Central memory CD8-positive, alpha-beta T cell (primary cell): ENCODE measurements at regions not wholly inside any gene's neighbourhood (a gene's known extent, or its start where the extent isn't known, plus 50 kb on each side); places are given as distances from the start of the nearest gene placed in this dataset.

Source experiments
- ATAC-seq: fragments of 150-1000 bp; cut with Tn5 transposase; replicated peaks from 2 replicates; pipeline ENCODE4 v1.10.0; 2022; ENCODE audit warnings: mild to moderate bottlenecking, moderate FRiP score, moderate number of reproducible peaks; ENCODE audit not compliant: poor library complexity, severe bottlenecking; ENCODE audit errors: extremely low read depth
- DNase-seq, 2 donors: peaks; one replicate each; pipeline ENCODE4 v3.0.0; 2021; ENCODE audit warnings: low spot score in 2 of 2
- H3K27ac Mint-ChIP-seq: one replicate; pipeline ENCODE4 v1.8.0; 2022; ENCODE audit warnings: low read depth, mild to moderate bottlenecking, moderate library complexity, mixed read lengths
- H3K27me3 Mint-ChIP-seq: one replicate; pipeline ENCODE4 v1.8.0; 2022; ENCODE audit warnings: mixed read lengths
- H3K36me3 Mint-ChIP-seq: one replicate; pipeline ENCODE4 v1.8.0; 2022; ENCODE audit warnings: mild to moderate bottlenecking, moderate library complexity, mixed read lengths; ENCODE audit not compliant: insufficient read depth
- H3K4me1 Mint-ChIP-seq: one replicate; pipeline ENCODE4 v1.8.0; 2022; ENCODE audit warnings: mixed read lengths
- H3K4me3 Mint-ChIP-seq: one replicate; pipeline ENCODE4 v1.8.0; 2022; ENCODE audit warnings: mild to moderate bottlenecking, moderate library complexity, mixed read lengths
- H3K9me3 Mint-ChIP-seq: one replicate; pipeline ENCODE4 v1.8.0; 2022; ENCODE audit warnings: mixed read lengths

DNA sequence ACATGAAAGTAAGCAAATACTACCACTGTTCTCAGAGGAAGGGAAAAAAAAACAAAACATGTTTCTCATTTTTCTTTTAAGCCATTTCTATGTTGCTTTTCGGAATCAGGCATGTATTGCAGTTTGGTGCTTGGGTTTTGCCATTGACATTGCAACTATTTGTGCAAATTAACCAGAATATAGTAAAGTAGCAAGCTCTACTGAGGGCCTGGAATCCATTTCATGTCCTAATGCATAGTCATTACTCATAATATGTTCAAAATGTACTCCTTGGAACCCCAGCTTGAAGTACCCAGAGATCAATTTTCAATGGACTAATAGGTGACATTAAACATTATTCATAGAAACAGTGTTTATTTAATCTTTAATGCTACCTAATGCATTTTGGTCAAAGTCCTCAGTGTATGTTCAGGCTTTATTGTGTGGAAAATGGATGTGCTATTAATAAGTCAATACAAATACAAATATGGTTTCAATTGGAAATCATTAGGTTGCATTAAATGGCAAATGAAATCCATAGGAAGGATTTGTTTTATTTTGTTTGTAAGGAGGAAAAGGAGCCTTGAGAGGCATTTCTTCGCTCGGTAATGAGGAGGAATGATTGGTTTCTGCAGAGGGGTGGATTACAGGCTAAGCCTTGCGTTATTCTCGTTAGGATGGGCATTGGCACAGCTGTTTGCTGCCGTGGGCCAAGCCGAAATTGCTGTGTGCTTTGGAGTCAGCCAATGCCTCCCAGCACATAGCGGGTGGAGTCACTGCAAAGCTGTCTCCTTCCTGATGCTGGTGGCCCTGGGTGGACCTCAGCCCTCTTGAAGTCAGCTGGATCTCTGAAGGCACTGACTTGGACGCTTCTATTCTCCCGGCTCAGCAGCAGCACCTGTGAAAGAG, 56.4 kb downstream of the MYCN start:
- Mint-ChIP-seq H3K4me1 (no peaks in the 10 kb centered on the region), H3K27me3 (no peaks in the 10 kb centered on the region), H3K36me3 (no peaks in the 10 kb centered on the region), H3K4me3 (no peak overlapping the region), H3K9me3 (peaks cover 18% of the 10 kb centered on the region), H3K27ac (no peak overlapping the region)
- DNase-seq: no peak
- ATAC-seq: no peak
